Panc1 (cell line): ENCODE measurements at regions not wholly inside any gene's neighbourhood (a gene's known extent, or its start where the extent isn't known, plus 50 kb on each side); places are given as distances from the start of the nearest gene placed in this dataset.

Experiments used
- ATAC-seq: fragments of 200-7000 bp; cut with Tn5 transposase; 2 replicates; pipeline ENCODE4 v1.9.1; 2020; ENCODE audit warnings: mild to moderate bottlenecking, moderate library complexity
- BruUV-seq: library from RNA; stranded (reverse); fragments of 400-500 nt; replicated peaks from 2 replicates; lab custom pipeline; 2021; lab: Mats Ljungman, UMichigan
- CTCF ChIA-PET: fragments of 300-600 bp; sonication (Branson Sonifier 250); formaldehyde crosslinking; loops from one replicate; lab custom pipeline; 2022; ENCODE audit warnings: antibody characterized with exemption; lab: Charles Lee
- POLR2A ChIA-PET: fragments of 300-600 bp; sonication (Branson Sonifier 250); formaldehyde crosslinking; loops from one replicate; lab custom pipeline; 2022; ENCODE audit warnings: antibody characterized with exemption; lab: Charles Lee
- DNase-seq: peaks from one replicate; pipeline ENCODE4 v3.0.0-alpha.2; 2010; ENCODE audit warnings: low read depth, low spot score
- H3K27ac ChIP-seq: 2 replicates; pipeline ENCODE4 v1.5.1; 2011; ENCODE audit warnings: mild to moderate bottlenecking, low read length, inconsistent platforms
- H3K27me3 ChIP-seq: fragments of 200-500 bp; sonication (Bioruptor generic); 2 replicates; pipeline ENCODE4 v1.6.0; 2014; ENCODE audit warnings: low read length, inconsistent platforms; ENCODE audit not compliant: control insufficient read depth, insufficient read depth
- H3K36me3 ChIP-seq: fragments of 200-500 bp; sonication (Bioruptor generic); 2 replicates; pipeline ENCODE4 v1.5.1; 2014; ENCODE audit warnings: inconsistent platforms, mild to moderate bottlenecking, low read length, moderate library complexity; ENCODE audit not compliant: control insufficient read depth, insufficient read depth
- H3K4me1 ChIP-seq: 2 replicates; pipeline ENCODE4 v1.5.1; 2011; ENCODE audit warnings: inconsistent platforms, mild to moderate bottlenecking, low read length, moderate library complexity; ENCODE audit not compliant: control insufficient read depth, insufficient read depth
- H3K4me3 ChIP-seq, 2 experiments: 2 replicates each; pipeline ENCODE4 v1.5.1; 2011 to 2012; ENCODE audit warnings: low read depth in 2 of 2, low read length in 2 of 2, mild to moderate bottlenecking in 2 of 2, inconsistent platforms in 1 of 2, moderate library complexity in 1 of 2
- H3K9me3 ChIP-seq: fragments of 200-500 bp; sonication (Bioruptor generic); 2 replicates; pipeline ENCODE4 v1.5.1; 2014; ENCODE audit warnings: low read depth, mild to moderate bottlenecking, inconsistent platforms, low read length, moderate library complexity; ENCODE audit not compliant: control insufficient read depth, insufficient read depth
- POLR2AphosphoS5 ChIP-seq: IDR thresholded peaks from 2 replicates; pipeline ENCODE4 v1.6.1; 2012; ENCODE audit warnings: mild to moderate bottlenecking, low read depth, low read length, moderate library complexity
- REST ChIP-seq, 2 experiments: IDR thresholded peaks; 2 replicates each; pipeline ENCODE4 v1.6.1; 2011 to 2012; ENCODE audit warnings: low read depth in 2 of 2, control low read depth in 1 of 2, low read length in 1 of 2, mild to moderate bottlenecking in 1 of 2, moderate library complexity in 1 of 2; ENCODE audit not compliant: insufficient read depth in 1 of 2
- SIN3A ChIP-seq: IDR thresholded peaks from 2 replicates; pipeline ENCODE4 v1.6.1; 2012; ENCODE audit warnings: low read depth, mild to moderate bottlenecking, low read length, moderate library complexity, borderline replicate concordance; ENCODE audit not compliant: insufficient read depth
- TCF7L2 ChIP-seq: IDR thresholded peaks from 2 replicates; pipeline ENCODE4 v1.6.1; 2011; ENCODE audit warnings: mild to moderate bottlenecking, low read depth, low read length, inconsistent platforms
- in situ Hi-C: cut with HindIII; loops from 2 replicates; pipeline ENCODE4 v1.10.0; 2016; ENCODE audit warnings: low sequenced_read_pairs, low pct_unique_long_range_greater_than_20kb
- intact Hi-C: fragments of 100-400 bp; cut with micrococcal nuclease; formaldehyde crosslinking; loops from one replicate; pipeline ENCODE4 v1.10.0; 2022; ENCODE audit not compliant: unreplicated experiment
- TF ChIP-seq, protein P1 (sequence below): fragments of 450-650 bp; IDR thresholded peaks from 2 replicates; pipeline ENCODE4 v1.5.1; 2017; ENCODE audit warnings: mild to moderate bottlenecking

- intact Hi-C loops = no loop called here
- no peak for ATAC-seq
- BruUV-seq = no TSS peak
- Histone ChIP-seq H3K9me3 (no peaks in the 10 kb centered on the region), H3K36me3 (no peaks in the 10 kb centered on the region), H3K27ac (no peak overlapping the region), H3K4me1 (no peaks in the 10 kb centered on the region), H3K4me3 (no peak overlapping the region), H3K27me3 (no peaks in the 10 kb centered on the region)
- ChIA-PET CTCF (no interaction called here), POLR2A (no interaction called here)
- no peak for DNase-seq
- TF ChIP-seq SIN3A (no peak), REST (IDR thresholded peaks at IDR 0.05; ENCODE audit: insufficient read depth in 1 of 2, low read depth in 2 of 2, low read length in 1 of 2) (no peak), TCF7L2 (no peak), POLR2AphosphoS5 (no peak)
- TF ChIP-seq, protein P1, sequence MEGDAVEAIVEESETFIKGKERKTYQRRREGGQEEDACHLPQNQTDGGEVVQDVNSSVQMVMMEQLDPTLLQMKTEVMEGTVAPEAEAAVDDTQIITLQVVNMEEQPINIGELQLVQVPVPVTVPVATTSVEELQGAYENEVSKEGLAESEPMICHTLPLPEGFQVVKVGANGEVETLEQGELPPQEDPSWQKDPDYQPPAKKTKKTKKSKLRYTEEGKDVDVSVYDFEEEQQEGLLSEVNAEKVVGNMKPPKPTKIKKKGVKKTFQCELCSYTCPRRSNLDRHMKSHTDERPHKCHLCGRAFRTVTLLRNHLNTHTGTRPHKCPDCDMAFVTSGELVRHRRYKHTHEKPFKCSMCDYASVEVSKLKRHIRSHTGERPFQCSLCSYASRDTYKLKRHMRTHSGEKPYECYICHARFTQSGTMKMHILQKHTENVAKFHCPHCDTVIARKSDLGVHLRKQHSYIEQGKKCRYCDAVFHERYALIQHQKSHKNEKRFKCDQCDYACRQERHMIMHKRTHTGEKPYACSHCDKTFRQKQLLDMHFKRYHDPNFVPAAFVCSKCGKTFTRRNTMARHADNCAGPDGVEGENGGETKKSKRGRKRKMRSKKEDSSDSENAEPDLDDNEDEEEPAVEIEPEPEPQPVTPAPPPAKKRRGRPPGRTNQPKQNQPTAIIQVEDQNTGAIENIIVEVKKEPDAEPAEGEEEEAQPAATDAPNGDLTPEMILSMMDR = no peak
- in situ Hi-C loops = no loop called here
Observed at GRCh38 chr7:46369933-46370654, 449.0 kb upstream of the IGFBP3 start.

GRCh38 chr7:46368871-46369270 lies 447.8 kb upstream of the IGFBP3 start:
- Histone ChIP-seq H3K9me3 (no peaks in the 10 kb centered on the region), H3K27ac (no peak overlapping the region), H3K4me3 (no peak overlapping the region), H3K36me3 (no peaks in the 10 kb centered on the region), H3K27me3 (no peaks in the 10 kb centered on the region), H3K4me1 (no peaks in the 10 kb centered on the region)
- ChIA-PET POLR2A (no interaction called here), CTCF (no interaction called here)
- in situ Hi-C loops = no loop called here
- intact Hi-C loops = no loop called here
- BruUV-seq = no TSS peak
- TF ChIP-seq POLR2AphosphoS5 = no peak
- TF ChIP-seq SIN3A = no peak
- TF ChIP-seq REST (IDR thresholded peaks at IDR 0.05; ENCODE audit: insufficient read depth in 1 of 2, low read depth in 2 of 2, low read length in 1 of 2) = no peak
- TF ChIP-seq TCF7L2 = no peak
- TF ChIP-seq, protein P1 = no peak
- no peak for ATAC-seq
- DNase-seq = no peak
